ENCODE measurements at regions not wholly inside any gene's neighbourhood (a gene's known extent, or its start where the extent isn't known, plus 50 kb on each side); places are given as distances from the start of the nearest gene placed in this dataset.

DNA sequence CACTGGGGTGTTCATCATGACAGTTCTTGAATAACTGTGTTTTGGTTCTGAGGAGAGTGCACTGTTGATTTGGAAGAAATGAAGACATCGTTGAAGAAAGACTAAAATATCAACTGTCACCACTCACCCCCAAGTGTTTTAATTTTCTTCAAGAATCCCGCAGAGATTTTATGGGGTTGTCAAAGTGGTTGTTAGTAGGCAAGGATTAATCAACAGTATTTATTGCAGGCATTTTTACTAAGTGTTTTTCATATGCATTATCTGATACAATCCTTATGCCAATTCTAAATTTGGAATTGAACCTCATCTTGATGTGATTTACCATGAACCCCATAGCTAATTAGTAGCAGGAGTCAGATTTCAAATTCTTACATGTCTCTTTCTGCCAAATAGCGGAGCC, 63.7 kb upstream of the OBI1 start:
- H3K27me3 ChIP-seq, result no peaks in the 10 kb centered on the region
- no peaks in the 10 kb centered on the region for H3K36me3 ChIP-seq (replicated peaks in 1 of 2; ENCODE audit: insufficient read depth in 1 of 2, low read depth in 2 of 2)
- no peaks in the 10 kb centered on the region for H3K9me3 ChIP-seq
- intact Hi-C loops (cut with DNase I), result no loop called here
- WGBS, 2 donors, result 61 to 64% methylated on average over 3 of the region's 3 CpGs
- ATAC-seq (no peak), DNase-seq (no peak)
- H3K4me3 ChIP-seq, result no peak overlapping the region
- no peak for TF ChIP-seq POLR2A (IDR thresholded peaks at IDR 0.05)
- TF ChIP-seq, protein P1, sequence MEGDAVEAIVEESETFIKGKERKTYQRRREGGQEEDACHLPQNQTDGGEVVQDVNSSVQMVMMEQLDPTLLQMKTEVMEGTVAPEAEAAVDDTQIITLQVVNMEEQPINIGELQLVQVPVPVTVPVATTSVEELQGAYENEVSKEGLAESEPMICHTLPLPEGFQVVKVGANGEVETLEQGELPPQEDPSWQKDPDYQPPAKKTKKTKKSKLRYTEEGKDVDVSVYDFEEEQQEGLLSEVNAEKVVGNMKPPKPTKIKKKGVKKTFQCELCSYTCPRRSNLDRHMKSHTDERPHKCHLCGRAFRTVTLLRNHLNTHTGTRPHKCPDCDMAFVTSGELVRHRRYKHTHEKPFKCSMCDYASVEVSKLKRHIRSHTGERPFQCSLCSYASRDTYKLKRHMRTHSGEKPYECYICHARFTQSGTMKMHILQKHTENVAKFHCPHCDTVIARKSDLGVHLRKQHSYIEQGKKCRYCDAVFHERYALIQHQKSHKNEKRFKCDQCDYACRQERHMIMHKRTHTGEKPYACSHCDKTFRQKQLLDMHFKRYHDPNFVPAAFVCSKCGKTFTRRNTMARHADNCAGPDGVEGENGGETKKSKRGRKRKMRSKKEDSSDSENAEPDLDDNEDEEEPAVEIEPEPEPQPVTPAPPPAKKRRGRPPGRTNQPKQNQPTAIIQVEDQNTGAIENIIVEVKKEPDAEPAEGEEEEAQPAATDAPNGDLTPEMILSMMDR (IDR thresholded peaks at IDR 0.05), result no peak
- no peak overlapping the region for H3K27ac ChIP-seq
- H3K4me1 ChIP-seq, result no peaks in the 10 kb centered on the region

DNA sequence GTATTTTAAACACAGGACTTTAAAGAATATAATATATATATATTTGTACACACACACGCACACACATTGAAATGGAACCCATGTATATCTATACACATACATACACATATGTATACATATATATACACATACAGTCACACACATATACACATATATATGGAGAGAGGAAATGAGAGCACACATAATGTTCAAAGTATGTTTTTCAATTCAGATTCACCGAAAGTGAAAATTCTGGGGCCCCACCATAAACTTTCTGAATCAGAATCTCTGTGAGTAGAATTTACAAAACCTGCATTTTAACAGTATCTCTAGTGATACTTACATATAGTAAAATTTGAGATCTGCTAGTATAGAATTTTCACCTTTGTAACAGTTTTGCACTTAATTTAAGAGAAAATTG, 60.4 kb upstream of the OBI1 start:
- no peaks in the 10 kb centered on the region for H3K4me1 ChIP-seq
- intact Hi-C loops (cut with DNase I), result no loop called here
- H3K27me3 ChIP-seq, result no peaks in the 10 kb centered on the region
- no peaks in the 10 kb centered on the region for H3K36me3 ChIP-seq (replicated peaks in 1 of 2; ENCODE audit: insufficient read depth in 1 of 2, low read depth in 2 of 2)
- ATAC-seq, result no peak
- no peaks in the 10 kb centered on the region for H3K9me3 ChIP-seq
- 73 to 75% methylated on average over 2 of the region's 2 CpGs for WGBS, 2 donors
- H3K27ac ChIP-seq, result no peak overlapping the region
- DNase-seq, result no peak
- H3K4me3 ChIP-seq, result no peak overlapping the region
- TF ChIP-seq, protein P1 (IDR thresholded peaks at IDR 0.05), result no peak

DNA sequence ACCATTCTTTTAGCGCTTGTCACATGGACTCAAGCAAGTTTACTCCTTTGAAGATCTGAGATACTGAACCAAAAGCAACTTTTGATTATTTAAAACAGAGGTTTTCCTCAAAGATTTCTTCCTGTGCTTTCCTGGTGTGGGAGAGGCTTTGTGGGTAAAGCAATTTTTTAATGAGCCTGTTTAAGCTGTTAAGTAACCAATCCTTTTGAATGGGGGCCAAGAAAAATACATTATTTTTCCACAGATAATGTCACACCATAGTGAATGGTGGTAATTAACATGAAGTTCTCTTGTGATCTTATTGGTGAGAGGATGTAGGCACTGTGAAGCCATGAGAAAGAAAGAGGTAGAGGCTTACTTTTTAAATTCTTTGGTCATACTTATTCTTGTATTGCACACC, 55.8 kb upstream of the OBI1 start:
- Histone ChIP-seq H3K36me3 (replicated peaks in 1 of 2; ENCODE audit: insufficient read depth in 1 of 2, low read depth in 2 of 2) (no peaks in the 10 kb centered on the region), H3K4me1 (no peaks in the 10 kb centered on the region), H3K9me3 (no peaks in the 10 kb centered on the region), H3K4me3 (no peak overlapping the region), H3K27me3 (no peaks in the 10 kb centered on the region), H3K27ac (no peak overlapping the region)
- intact Hi-C loops (cut with DNase I), result no loop called here
- ATAC-seq (no peak), DNase-seq (no peak)
- 69 to 74% methylated on average over 1 of the region's 1 CpG for WGBS, 2 donors
- TF ChIP-seq POLR2A (IDR thresholded peaks at IDR 0.05), result no peak
- TF ChIP-seq, protein P1 (IDR thresholded peaks at IDR 0.05), result no peak

DNA sequence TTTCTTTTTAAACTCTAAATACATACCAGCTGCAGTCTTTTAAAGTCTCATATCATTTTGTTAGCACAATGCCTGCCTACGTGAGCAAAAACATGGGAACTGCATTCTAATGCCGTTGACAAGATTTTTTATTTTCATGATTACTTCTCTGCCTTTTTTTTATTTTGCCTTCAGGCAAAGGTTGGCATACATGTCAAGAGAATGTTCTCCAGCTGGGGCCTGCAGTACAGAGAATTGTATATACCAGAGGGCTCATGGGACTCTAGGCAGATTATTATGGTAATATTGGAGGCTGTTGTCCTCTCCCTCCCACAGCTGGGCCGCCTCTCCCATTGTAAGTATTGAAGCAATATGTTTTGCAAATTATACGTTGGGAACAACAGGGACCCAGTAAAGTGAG, 53.9 kb upstream of the OBI1 start:
- Histone ChIP-seq H3K4me1 (no peaks in the 10 kb centered on the region), H3K27me3 (no peaks in the 10 kb centered on the region), H3K4me3 (no peak overlapping the region), H3K27ac (no peak overlapping the region), H3K9me3 (no peaks in the 10 kb centered on the region), H3K36me3 (replicated peaks in 1 of 2; ENCODE audit: insufficient read depth in 1 of 2, low read depth in 2 of 2) (no peaks in the 10 kb centered on the region)
- TF ChIP-seq POLR2A (IDR thresholded peaks at IDR 0.05), result no peak
- TF ChIP-seq, protein P1 (IDR thresholded peaks at IDR 0.05), result no peak
- no peak for DNase-seq
- intact Hi-C loops (cut with DNase I), result no loop called here
- 59 to 61% methylated on average over 4 of the region's 4 CpGs for WGBS, 2 donors
- no peak for ATAC-seq

DNA sequence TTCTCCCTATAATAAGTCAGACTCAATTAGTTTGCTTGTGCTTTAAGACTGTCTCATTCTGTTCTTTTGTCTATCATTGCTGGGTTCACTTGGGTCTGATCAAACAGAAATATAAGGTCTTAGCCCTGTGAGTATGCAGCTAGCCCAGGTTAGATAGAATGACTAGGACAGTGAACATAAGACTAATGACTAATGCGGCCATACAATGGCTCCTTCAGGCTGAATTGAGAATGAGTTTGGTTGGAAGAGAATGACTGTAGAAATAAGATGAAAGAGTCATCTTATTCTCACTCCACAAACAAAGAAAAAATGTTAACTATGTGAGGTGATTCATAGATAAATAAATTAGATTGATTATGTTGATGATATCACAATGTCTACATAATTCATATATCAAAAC, 50.1 kb upstream of the OBI1 start:
- no peaks in the 10 kb centered on the region for H3K36me3 ChIP-seq (replicated peaks in 1 of 2; ENCODE audit: insufficient read depth in 1 of 2, low read depth in 2 of 2)
- intact Hi-C loops (cut with DNase I), result no loop called here
- TF ChIP-seq, protein P1 (IDR thresholded peaks at IDR 0.05), result no peak
- TF ChIP-seq POLR2A (IDR thresholded peaks at IDR 0.05), result no peak
- ATAC-seq, result no peak
- no peak overlapping the region for H3K27ac ChIP-seq
- no peak for DNase-seq
- H3K9me3 ChIP-seq, result no peaks in the 10 kb centered on the region
- 46 to 77% methylated on average over 1 of the region's 1 CpG for WGBS, 2 donors
- H3K4me3 ChIP-seq, result no peak overlapping the region
- H3K4me1 ChIP-seq, result no peaks in the 10 kb centered on the region
- H3K27me3 ChIP-seq, result no peaks in the 10 kb centered on the region
